ENCODE measurements at regions not wholly inside any gene's neighbourhood (a gene's known extent, or its start where the extent isn't known, plus 50 kb on each side); places are given as distances from the start of the nearest gene placed in this dataset.

DNA sequence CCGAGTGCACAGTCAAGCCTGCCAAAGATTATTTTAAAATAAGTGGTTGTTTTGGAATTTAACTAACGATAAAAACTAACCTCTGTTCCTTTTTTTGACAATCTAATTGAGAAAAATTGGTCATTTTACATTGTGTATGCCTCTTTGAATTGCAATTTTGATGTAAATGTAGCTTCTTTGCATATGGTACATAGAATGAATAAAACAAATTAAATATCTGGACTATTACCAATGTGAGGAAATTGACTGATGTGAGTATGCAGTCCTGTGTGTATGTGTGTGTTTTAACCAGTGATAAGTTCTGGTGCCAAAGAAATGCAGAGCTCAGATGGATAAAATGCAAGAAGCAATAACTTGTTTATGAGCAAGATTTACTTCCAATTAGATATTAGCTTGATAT, 281.3 kb upstream of the ZP4 start:
- DNase-seq (ENCODE audit: low spot score), result no peak
- in situ Hi-C loops (cut with HindIII; ENCODE audit: low sequenced_read_pairs), result no loop called here

GRCh38 chr1:238161955-238162354, 271.2 kb upstream of the ZP4 start:
- in situ Hi-C loops (cut with HindIII; ENCODE audit: low sequenced_read_pairs), result no loop called here
- DNase-seq (ENCODE audit: low spot score), result no peak

GRCh38 chr1:238153939-238154338, 263.2 kb upstream of the ZP4 start:
- in situ Hi-C loops (cut with HindIII; ENCODE audit: low sequenced_read_pairs), result no loop called here
- no peak for DNase-seq (ENCODE audit: low spot score)

DNA sequence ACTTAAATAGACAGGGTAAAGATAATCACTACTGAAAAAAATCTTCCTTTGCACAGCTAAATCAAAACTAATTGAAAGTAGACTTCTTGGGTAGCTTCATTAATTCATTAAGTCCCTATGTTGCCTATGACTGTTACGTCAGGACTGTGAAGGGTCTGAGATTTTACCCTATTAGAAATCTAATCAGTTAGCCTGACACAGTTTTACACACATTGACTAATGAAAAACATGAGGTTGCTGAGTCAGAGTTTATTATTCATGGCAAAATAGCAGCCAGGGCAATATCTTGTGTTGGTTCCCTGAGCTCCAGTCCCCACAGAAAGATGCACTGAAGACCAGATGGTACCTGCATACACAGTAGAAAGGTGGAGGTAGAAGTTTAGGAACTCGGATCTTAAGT, 262.5 kb upstream of the ZP4 start:
- DNase-seq (ENCODE audit: low spot score), result no peak
- in situ Hi-C loops (cut with HindIII; ENCODE audit: low sequenced_read_pairs), result no loop called here

GRCh38 chr1:238152119-238152518, 261.4 kb upstream of the ZP4 start:
- no peak for DNase-seq (ENCODE audit: low spot score)
- in situ Hi-C loops (cut with HindIII; ENCODE audit: low sequenced_read_pairs), result no loop called here

DNA sequence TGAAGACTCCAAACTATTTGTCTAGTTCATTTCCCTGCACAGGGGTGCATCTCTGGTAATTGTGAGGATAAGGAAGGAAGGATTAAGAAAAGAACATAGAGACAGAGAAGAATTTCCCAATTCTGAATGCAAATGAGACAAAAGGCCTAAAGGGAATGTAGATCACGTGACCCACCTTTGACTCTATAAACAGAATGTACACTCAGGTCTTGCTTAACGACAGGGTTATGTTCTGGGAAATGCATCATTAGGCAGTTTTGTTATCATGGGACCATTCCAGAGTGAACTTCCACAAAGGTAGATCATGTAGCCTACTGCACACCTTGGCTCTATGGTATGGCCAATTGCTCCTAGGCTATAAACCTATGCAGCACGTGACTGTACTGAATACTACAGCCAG, 252.3 kb upstream of the ZP4 start:
- in situ Hi-C loops (cut with HindIII; ENCODE audit: low sequenced_read_pairs), result no loop called here

GRCh38 chr1:238141353-238141752, 250.6 kb upstream of the ZP4 start:
- DNase-seq (ENCODE audit: low spot score), result no peak
- in situ Hi-C loops (cut with HindIII; ENCODE audit: low sequenced_read_pairs), result no loop called here

More for the DNA sequence above, 252.3 kb upstream of the ZP4 start:
- no peak for DNase-seq (ENCODE audit: low spot score)

DNA sequence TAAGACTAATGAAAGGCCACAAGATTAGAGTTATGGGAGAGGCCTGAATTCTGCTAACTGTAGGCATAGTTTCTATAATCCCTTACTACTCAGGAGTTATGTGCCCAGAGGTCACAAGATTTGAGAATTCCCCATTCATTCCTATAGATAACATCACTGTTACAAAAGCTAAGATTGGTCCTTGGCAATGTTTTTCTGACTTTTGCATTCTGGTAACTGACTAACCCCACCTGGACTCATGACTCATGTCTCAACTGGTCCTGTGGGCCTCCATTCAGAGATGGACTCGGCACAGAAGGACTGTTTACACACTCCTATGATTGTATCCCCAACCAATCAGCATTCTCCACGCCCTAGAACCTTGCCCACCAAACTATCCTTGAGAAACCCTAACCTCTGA, 249.0 kb upstream of the ZP4 start:
- DNase-seq (ENCODE audit: low spot score), result no peak
- in situ Hi-C loops (cut with HindIII; ENCODE audit: low sequenced_read_pairs), result no loop called here

DNA sequence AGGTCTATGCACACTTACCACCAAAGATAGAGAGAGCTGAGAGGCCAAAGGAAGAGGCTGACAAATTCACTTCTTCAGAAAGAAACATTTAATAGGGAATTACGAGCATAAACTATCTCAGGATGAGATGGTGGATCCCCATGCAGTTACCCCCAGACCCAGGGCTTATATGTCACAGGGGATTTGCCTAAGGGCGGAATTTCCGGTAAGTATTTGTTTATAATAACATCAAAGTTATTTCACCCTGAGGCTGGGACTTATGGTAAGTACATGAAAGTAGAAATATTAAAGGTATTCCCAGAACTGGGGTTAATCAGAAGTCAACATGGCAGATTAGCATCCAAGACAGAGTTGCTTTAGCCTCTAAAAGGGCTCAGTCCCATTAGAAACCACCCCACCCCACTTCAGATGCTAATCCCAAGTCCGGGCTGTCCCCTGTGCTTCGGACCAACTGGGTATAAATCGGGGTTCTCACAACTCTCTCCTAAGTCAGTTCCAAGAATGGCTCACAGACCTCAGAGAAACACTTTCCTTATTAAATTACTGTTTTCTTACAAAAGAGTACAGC, 247.4 kb upstream of the ZP4 start:
- no peak for DNase-seq (ENCODE audit: low spot score)
- in situ Hi-C loops (cut with HindIII; ENCODE audit: low sequenced_read_pairs), result no loop called here

- in situ Hi-C loops (cut with HindIII; ENCODE audit: low sequenced_read_pairs), result no loop called here
- DNase-seq (ENCODE audit: low spot score), result no peak
Observed at GRCh38 chr1:238135708-238136664, 245.3 kb upstream of the ZP4 start.

DNA sequence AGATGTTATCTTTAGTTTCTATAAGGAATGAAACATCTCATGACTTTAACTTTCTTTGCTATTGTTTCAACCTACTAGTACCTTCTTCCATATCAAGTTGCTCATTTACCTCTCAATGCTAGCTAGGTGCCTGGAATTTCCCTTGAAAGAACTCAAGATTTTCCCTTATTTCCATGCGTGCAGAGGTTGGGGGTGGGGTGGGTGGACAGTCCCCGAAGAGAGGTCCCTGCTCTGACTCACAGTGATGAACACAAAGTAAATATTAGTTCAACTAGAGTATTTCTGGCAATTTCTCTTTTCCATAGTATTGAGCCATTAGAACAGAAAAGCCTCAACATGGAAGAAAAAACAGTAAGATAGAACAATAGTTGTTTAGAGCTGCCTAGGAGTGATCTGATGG, 239.0 kb upstream of the ZP4 start:
- in situ Hi-C loops (cut with HindIII; ENCODE audit: low sequenced_read_pairs), result no loop called here
- no peak for DNase-seq (ENCODE audit: low spot score)

- in situ Hi-C loops (cut with HindIII; ENCODE audit: low sequenced_read_pairs), result no loop called here
Observed at GRCh38 chr1:238123201-238123600, 232.5 kb upstream of the ZP4 start.

GRCh38 chr1:238119861-238120260, 229.1 kb upstream of the ZP4 start:
- no peak for DNase-seq (ENCODE audit: low spot score)
- in situ Hi-C loops (cut with HindIII; ENCODE audit: low sequenced_read_pairs), result no loop called here

More at GRCh38 chr1:238123201-238123600, 232.5 kb upstream of the ZP4 start:
- no peak for DNase-seq (ENCODE audit: low spot score)

GRCh38 chr1:238119060-238119459, 228.3 kb upstream of the ZP4 start:
- in situ Hi-C loops (cut with HindIII; ENCODE audit: low sequenced_read_pairs), result no loop called here
- no peak for DNase-seq (ENCODE audit: low spot score)

- in situ Hi-C loops (cut with HindIII; ENCODE audit: low sequenced_read_pairs), result no loop called here
Observed at GRCh38 chr1:238115852-238116251, 225.1 kb upstream of the ZP4 start.

GRCh38 chr1:238112952-238113621, 222.4 kb upstream of the ZP4 start:
- in situ Hi-C loops (cut with HindIII; ENCODE audit: low sequenced_read_pairs), result no loop called here
- DNase-seq (ENCODE audit: low spot score), result no peak

More at GRCh38 chr1:238115852-238116251, 225.1 kb upstream of the ZP4 start:
- DNase-seq (ENCODE audit: low spot score), result no peak

DNA sequence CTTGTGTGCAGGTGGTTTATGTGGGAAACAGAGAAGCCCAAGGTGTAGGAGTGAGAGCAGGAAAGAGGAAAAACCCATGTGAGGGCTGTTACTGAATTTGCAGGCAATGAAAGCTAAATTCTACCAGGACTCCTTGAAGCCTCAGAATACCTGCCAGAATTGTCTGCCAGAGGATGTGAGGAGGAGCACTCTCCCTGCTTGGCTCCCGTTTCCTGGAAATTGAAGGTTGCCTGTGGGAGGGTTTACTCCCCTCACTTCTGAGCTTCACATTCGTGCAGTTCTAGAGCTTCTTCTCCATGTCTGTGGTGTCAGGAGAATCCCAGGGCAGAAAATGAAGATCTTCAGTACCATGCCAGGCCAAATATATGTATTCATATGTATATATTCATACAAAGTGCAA, 220.8 kb upstream of the ZP4 start:
- in situ Hi-C loops (cut with HindIII; ENCODE audit: low sequenced_read_pairs), result no loop called here
- DNase-seq (ENCODE audit: low spot score), result no peak

DNA sequence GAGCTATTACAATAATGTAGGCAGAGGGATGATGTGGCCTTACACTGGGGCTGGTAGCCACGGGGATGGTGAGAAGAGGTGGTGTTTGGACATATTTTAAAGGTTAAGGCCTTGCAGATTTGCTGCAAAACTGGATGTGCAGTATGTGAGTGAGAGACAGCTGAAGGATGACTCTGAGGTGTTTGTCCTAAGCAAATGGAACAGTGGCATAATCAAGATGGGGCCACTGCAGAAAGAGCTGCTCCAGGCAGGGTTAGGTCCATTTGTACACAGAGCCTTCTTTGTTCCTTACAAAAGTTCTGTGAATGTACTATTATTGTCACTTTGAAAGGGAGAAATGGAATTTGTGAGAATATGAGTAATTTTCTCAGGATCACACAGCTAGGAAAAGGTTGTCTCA, 220.4 kb upstream of the ZP4 start:
- in situ Hi-C loops (cut with HindIII; ENCODE audit: low sequenced_read_pairs), result no loop called here

DNA sequence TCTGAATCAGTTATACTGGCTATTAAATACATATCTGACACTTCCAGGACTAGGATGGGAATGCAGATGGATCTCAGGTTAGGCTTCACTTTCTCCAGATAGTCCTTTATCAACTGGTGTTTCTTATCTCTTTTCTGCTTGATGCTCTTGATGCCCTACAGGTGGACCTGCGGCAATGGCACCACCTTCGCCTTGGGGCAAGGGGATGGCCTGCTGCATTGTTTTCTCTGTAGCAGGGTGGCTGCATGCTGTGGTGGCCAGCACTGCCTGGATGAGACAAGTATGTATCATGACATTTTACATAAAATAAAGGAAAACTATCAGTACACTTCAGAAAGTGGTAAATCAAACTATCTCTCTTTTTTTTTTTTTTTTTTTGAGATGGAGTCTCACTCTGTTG, 217.7 kb upstream of the ZP4 start:
- in situ Hi-C loops (cut with HindIII; ENCODE audit: low sequenced_read_pairs), result no loop called here
- no peak for DNase-seq (ENCODE audit: low spot score)

More for the DNA sequence above, 220.4 kb upstream of the ZP4 start:
- no peak for DNase-seq (ENCODE audit: low spot score)

DNA sequence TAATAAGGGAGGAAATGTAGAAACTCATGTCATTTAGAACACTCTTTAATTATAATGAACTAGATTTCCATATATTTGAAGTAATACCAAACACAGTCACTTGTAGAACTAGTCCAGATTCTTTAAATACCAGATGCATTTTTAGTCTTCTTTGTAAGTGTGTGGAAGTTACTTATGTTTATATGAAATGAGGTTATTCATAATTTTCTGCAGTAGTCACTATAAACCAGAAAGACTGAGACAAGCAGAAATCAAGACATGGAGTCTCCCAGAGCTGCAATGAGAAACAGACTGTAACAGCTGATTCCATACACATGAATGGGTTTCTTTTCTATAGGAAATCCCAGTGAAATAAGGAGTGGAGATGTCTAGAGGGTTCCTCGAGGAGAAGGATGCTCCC, 216.6 kb upstream of the ZP4 start:
- in situ Hi-C loops (cut with HindIII; ENCODE audit: low sequenced_read_pairs), result no loop called here
- DNase-seq (ENCODE audit: low spot score), result no peak

All from G401 (cell line).